A549 (cell line): ENCODE measurements at regions not wholly inside any gene's neighbourhood (a gene's known extent, or its start where the extent isn't known, plus 50 kb on each side); places are given as distances from the start of the nearest gene placed in this dataset.

Source experiments
- CTCF ChIP-seq: fragments of >200 bp; sonication (Bioruptor Twin); formaldehyde crosslinking; IDR thresholded peaks from 3 replicates; pipeline ENCODE4 v1.5.1; 2016
- HEYL ChIP-seq: fragments of 250-450 bp; sonication (Bioruptor Pico); IDR thresholded peaks from 2 replicates; pipeline ENCODE4 v1.8.0; 2021; ENCODE audit warnings: mild to moderate bottlenecking, moderate library complexity
- MAFK ChIP-seq: fragments of 450-650 bp; IDR thresholded peaks from 2 replicates; pipeline ENCODE4 v1.6.1; 2014; ENCODE audit not compliant: partially characterized antibody
- MAX ChIP-seq: IDR thresholded peaks from 2 replicates; pipeline ENCODE4 v1.6.1; 2012
- MYC ChIP-seq: IDR thresholded peaks from 2 replicates; pipeline ENCODE4 v1.6.1; 2012; ENCODE audit warnings: mild to moderate bottlenecking, inconsistent platforms, low read length, improper control_type of control experiment, borderline replicate concordance
- PHF8 ChIP-seq: fragments of 200-600 bp; sonication (generic); IDR thresholded peaks from 2 replicates; pipeline ENCODE4 v1.6.1; 2016; ENCODE audit warnings: low read depth, mild to moderate bottlenecking, antibody characterized with exemption, moderate library complexity, borderline replicate concordance
- POLR2AphosphoS2 ChIP-seq: conservative IDR thresholded peaks from 2 replicates; pipeline ENCODE4 v1.6.1; 2012; ENCODE audit warnings: low read length, improper control_type of control experiment, inconsistent platforms
- RFX5 ChIP-seq: fragments of 450-650 bp; IDR thresholded peaks from 2 replicates; pipeline ENCODE4 v1.7.1; 2014; ENCODE audit warnings: antibody characterized with exemption, mild to moderate bottlenecking, moderate library complexity
- SMC3 ChIP-seq: fragments of >200 bp; sonication (Bioruptor Twin); formaldehyde crosslinking; IDR thresholded peaks from 3 replicates; pipeline ENCODE4 v1.6.1; 2018; ENCODE audit warnings: inconsistent platforms
- TP53 ChIP-seq: fragments of 250-450 bp; sonication (Bioruptor Pico); IDR thresholded peaks from 2 replicates; pipeline ENCODE4 v1.5.0; 2021; ENCODE audit warnings: mild to moderate bottlenecking, moderate library complexity
- ZSCAN20 ChIP-seq: fragments of 250-450 bp; sonication (Bioruptor Pico); IDR thresholded peaks from 2 replicates; pipeline ENCODE4 v1.8.0; 2022; ENCODE audit warnings: mild to moderate bottlenecking, moderate library complexity

DNA sequence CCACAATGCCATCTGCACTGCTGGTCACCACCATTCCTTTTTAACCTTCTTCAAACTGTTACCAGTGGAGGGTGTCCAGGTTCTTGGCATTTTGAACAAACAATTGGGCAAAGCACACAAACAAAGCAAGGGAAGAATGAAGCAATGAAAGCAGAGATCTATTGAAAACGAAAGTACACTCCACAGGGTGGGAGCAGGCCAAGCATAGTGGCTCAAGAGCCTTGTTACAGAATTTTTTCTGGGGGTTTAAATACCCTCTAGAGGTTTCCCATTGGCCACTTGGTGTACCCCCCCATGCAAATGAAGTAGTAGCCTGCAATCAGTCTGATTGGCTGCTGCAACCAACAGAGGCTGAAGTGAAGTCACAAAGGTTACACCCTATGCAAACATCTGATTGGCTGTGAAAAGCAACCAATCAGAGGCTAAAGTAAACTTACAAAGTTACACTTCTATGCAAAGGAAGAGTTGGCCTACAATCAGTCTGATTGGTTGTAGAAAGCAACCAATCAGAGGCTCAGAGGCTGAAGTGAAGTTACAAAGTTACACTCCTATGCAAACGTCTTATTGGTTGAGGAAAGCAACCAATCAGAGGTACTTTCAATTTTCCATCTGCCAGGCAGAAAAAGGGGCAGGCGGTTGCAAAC, 103.2 kb upstream of the WAC start:
- no peak for TF ChIP-seq MYC
- no peak for TF ChIP-seq MAFK
- TF ChIP-seq CTCF, result no peak
- no peak for TF ChIP-seq SMC3
- no peak for TF ChIP-seq TP53 (CRISPR knock-in tag)
- no peak for TF ChIP-seq MAX
- no peak for TF ChIP-seq POLR2AphosphoS2
- TF ChIP-seq RFX5, result no peak
- no peak for TF ChIP-seq HEYL (CRISPR knock-in tag)
- no peak for TF ChIP-seq PHF8
- no peak for TF ChIP-seq ZSCAN20
